Kidney epithelial cell (primary cell): ENCODE measurements at regions not wholly inside any gene's neighbourhood (a gene's known extent, or its start where the extent isn't known, plus 50 kb on each side); places are given as distances from the start of the nearest gene placed in this dataset.

Experiments
- DNase-seq: peaks from one replicate; pipeline ENCODE4 v3.0.0-alpha.2; 2010; ENCODE audit warnings: low read depth
- H3K27me3 ChIP-seq: 2 replicates; pipeline ENCODE4 v1.6.0; 2011; ENCODE audit warnings: low read length; ENCODE audit not compliant: control insufficient read depth, insufficient read depth
- H3K36me3 ChIP-seq: 2 replicates; pipeline ENCODE4 v1.5.1; 2011; ENCODE audit warnings: low read length; ENCODE audit not compliant: control insufficient read depth, insufficient read depth
- H3K4me3 ChIP-seq: 2 replicates; pipeline ENCODE4 v1.5.1; 2011; ENCODE audit warnings: low read depth, mild to moderate bottlenecking, control low read depth, low read length
- CTCF ChIP-seq: IDR thresholded peaks from 2 replicates; pipeline ENCODE4 v1.5.1; 2011; ENCODE audit warnings: mild to moderate bottlenecking, moderate library complexity, low read length, control low read depth, inconsistent platforms; ENCODE audit not compliant: insufficient read depth, poor library complexity, severe bottlenecking

- no peaks in the 10 kb centered on the region for H3K36me3 ChIP-seq
- H3K4me3 ChIP-seq: no peak overlapping the region
- TF ChIP-seq CTCF: no peak
- DNase-seq: no peak
- H3K27me3 ChIP-seq: no peaks in the 10 kb centered on the region
Measured at GRCh38 chr5:98328015-98328414, 445.4 kb upstream of the RGMB start.

- Histone ChIP-seq H3K27me3 (no peaks in the 10 kb centered on the region), H3K4me3 (no peak overlapping the region), H3K36me3 (no peaks in the 10 kb centered on the region)
- TF ChIP-seq CTCF: no peak
- DNase-seq: no peak
Measured at GRCh38 chr5:98330871-98331270, 442.6 kb upstream of the RGMB start.

DNA sequence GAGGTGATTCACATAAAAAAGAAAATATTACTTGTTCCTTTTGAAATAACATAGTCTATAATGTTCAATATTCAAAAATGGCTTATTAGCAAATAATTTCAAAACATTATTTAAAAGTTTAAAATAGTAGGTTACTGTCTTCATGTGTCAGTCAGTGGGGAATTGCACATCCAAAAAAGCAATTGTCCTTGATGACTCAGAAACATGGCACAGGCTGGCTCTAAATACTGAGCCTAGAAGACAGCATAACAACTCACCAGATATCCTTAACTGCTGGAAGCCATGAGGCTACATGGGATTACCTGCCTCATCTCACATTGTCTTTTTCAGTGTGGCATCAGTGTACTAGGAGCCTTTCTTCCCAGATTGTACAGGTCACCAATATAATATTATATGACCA, 439.5 kb upstream of the RGMB start:
- no peaks in the 10 kb centered on the region for H3K27me3 ChIP-seq
- TF ChIP-seq CTCF: no peak
- H3K36me3 ChIP-seq: no peaks in the 10 kb centered on the region
- no peak for DNase-seq
- no peak overlapping the region for H3K4me3 ChIP-seq

DNA sequence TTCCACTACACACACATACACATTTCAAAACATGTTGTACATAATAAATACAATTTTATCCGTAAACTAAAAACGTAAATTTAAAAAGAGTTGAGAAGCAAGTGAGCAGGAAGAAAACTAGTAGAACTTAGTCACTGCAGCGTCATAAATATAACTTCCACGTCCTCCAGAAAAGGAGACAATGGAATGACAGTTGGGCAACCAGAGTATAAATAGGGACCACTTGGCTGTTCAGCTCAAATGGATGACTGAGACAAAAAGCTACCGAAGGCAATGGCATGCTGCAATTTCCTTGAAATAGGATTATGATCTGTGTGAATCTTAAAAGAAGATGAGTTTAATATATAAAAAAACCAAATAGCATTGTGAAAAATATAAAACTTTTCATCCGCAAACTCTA, 438.5 kb upstream of the RGMB start:
- no peaks in the 10 kb centered on the region for H3K27me3 ChIP-seq
- no peaks in the 10 kb centered on the region for H3K36me3 ChIP-seq
- no peak for DNase-seq
- no peak for TF ChIP-seq CTCF
- no peak overlapping the region for H3K4me3 ChIP-seq

- no peak for DNase-seq
- Histone ChIP-seq H3K36me3 (no peaks in the 10 kb centered on the region), H3K27me3 (no peaks in the 10 kb centered on the region), H3K4me3 (no peak overlapping the region)
- no peak for TF ChIP-seq CTCF
Measured at GRCh38 chr5:98339141-98339848, 434.2 kb upstream of the RGMB start.
